ENCODE measurements at regions not wholly inside any gene's neighbourhood (a gene's known extent, or its start where the extent isn't known, plus 50 kb on each side); places are given as distances from the start of the nearest gene placed in this dataset.
"Not testable (repeated sequence)": the region's sequence is repeated elsewhere in the genome, so short reads cannot be mapped to it uniquely, and the experiment has no call there.

DNA sequence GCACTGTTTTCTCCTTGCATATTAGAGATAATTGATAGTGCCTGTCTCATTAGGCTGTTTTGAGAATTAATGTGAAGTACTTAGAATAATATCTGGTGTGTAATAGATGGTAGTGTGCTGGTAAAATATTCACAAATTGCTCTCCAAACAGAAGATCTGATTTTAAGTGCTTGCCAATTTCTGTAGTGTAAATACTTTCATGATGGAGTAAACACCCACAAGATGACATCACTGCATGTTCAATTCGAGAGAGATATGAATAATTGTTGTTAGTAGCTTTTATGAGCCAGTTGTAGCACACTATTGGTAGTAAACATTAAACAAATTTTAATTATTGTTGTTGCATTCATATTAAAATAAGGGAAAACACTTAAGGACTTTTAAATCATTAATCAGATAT, 392.3 kb upstream of the RIOK2 start:
- Histone ChIP-seq H3K9ac (ENCODE audit: insufficient read length) (no peak overlapping the region), H3K9me3 (ENCODE audit: low read depth, low read length) (no peaks in the 10 kb centered on the region), H3K36me3 (ENCODE audit: insufficient read depth, low read length) (no peaks in the 10 kb centered on the region), H3K4me3 (no peak overlapping the region), H3K27ac (no peak overlapping the region)
- TF ChIP-seq POLR2AphosphoS5 (IDR thresholded peaks at IDR 0.05; ENCODE audit: borderline replicate concordance, low read depth, low read length) (no peak), FOXP2 (optimal IDR thresholded peaks at IDR 0.05; ENCODE audit: control extremely low read depth, extremely low read length, insufficient read depth) (no peak), EZH2 (IDR thresholded peaks at IDR 0.05) (no peak)
- DNase-seq (ENCODE audit: low read depth, low spot score) = no peak

DNA sequence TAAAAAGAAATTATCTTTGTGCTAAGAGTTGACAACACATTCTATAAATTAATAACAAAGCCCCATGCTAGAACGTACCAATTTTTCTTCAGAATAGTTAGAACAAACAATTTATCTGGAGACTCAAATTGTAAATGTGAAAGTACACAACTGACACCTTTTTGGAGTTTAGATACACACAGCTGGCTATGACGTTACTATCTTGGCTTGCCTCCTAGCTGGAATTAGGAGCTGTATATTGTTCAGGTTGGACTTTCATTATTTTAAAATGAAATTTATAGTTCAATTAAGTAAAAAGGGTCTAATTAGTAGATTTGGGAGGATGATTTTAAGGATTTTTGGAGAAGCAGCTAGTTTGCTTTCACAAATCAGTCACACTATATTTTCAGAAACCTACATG, 393.9 kb upstream of the RIOK2 start:
- H3K9me3 ChIP-seq (ENCODE audit: low read depth, low read length) = no peaks in the 10 kb centered on the region
- DNase-seq (ENCODE audit: low read depth, low spot score) = no peak
- no peak for TF ChIP-seq POLR2AphosphoS5 (IDR thresholded peaks at IDR 0.05; ENCODE audit: borderline replicate concordance, low read depth, low read length)
- TF ChIP-seq FOXP2 (optimal IDR thresholded peaks at IDR 0.05; ENCODE audit: control extremely low read depth, extremely low read length, insufficient read depth) = no peak
- no peak for TF ChIP-seq EZH2 (IDR thresholded peaks at IDR 0.05)
- no peak overlapping the region for H3K9ac ChIP-seq (ENCODE audit: insufficient read length)
- no peak overlapping the region for H3K27ac ChIP-seq
- H3K36me3 ChIP-seq (ENCODE audit: insufficient read depth, low read length) = no peaks in the 10 kb centered on the region
- no peak overlapping the region for H3K4me3 ChIP-seq

DNA sequence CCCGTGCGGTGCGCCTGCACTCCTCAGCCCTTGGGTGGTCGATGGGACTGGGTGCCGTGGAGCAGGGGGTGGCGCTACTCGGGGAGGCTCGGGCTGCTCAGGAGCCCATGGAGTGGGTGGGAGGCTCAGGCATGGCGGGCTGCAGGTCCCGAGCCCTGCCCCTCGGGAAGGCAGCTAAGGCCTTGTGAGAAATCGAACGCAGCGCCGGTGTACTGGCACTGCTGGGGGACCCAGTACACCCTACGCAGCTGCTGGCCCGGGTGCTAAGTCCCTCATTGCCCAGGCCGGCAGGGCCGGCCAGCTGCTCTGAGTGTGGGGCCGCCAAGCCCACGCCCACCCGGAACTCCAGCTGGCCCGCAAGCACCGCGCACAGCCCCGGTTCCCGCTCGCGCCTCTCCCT, 396.9 kb upstream of the RIOK2 start:
- H3K4me3 ChIP-seq; DNase-seq (ENCODE audit: low read depth, low spot score); H3K9me3 ChIP-seq (ENCODE audit: low read depth, low read length); H3K36me3 ChIP-seq (ENCODE audit: insufficient read depth, low read length); H3K27ac ChIP-seq; H3K9ac ChIP-seq (ENCODE audit: insufficient read length): not testable (repeated sequence)

DNA sequence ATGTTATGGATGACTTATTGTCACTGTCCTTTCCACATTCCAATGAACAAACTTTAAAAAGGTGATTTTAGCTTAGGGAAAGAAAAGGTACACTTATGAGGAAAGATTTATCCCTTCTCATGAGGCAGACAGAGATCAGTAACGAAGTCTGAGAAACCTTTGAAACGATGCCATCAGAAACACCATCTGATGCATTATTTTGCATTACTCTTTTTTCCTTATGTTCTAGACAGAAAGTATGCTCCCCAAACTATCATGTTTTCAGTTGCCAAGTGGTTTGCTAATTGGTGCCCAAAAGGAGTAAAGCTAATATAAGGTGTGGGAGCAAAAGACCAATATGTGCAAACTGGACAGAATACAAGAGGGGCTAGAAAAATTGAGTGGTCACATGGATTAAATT, 397.7 kb upstream of the RIOK2 start:
- H3K36me3 ChIP-seq (ENCODE audit: insufficient read depth, low read length) = no peaks in the 10 kb centered on the region
- no peak for TF ChIP-seq FOXP2 (optimal IDR thresholded peaks at IDR 0.05; ENCODE audit: control extremely low read depth, extremely low read length, insufficient read depth)
- no peak for TF ChIP-seq EZH2 (IDR thresholded peaks at IDR 0.05)
- no peak for TF ChIP-seq POLR2AphosphoS5 (IDR thresholded peaks at IDR 0.05; ENCODE audit: borderline replicate concordance, low read depth, low read length)
- no peak overlapping the region for H3K9ac ChIP-seq (ENCODE audit: insufficient read length)
- H3K27ac ChIP-seq = no peak overlapping the region
- no peaks in the 10 kb centered on the region for H3K9me3 ChIP-seq (ENCODE audit: low read depth, low read length)
- DNase-seq (ENCODE audit: low read depth, low spot score) = no peak
- no peak overlapping the region for H3K4me3 ChIP-seq

DNA sequence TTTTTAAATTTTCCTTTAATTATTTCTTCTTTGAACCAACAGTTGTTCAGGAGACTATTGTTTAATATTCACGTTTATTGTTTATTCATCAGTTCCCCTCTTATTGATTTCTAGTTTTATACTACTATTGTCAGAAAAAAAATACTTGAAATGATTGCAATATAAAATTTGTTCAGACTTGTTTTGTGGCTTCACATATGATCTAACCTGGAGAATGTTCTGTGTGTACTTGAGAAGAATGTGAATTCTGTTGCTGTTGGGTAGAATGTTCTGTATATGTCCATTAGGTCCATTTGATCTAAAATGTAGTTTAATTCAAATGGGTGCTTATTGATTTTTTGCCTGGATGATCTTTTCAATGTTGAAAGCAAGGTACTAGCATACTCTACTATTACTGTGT, 408.7 kb upstream of the RIOK2 start:
- DNase-seq (ENCODE audit: low read depth, low spot score) = no peak
- Histone ChIP-seq H3K9me3 (ENCODE audit: low read depth, low read length) (no peaks in the 10 kb centered on the region), H3K36me3 (ENCODE audit: insufficient read depth, low read length) (no peaks in the 10 kb centered on the region), H3K27ac (no peak overlapping the region), H3K4me3 (no peak overlapping the region), H3K9ac (ENCODE audit: insufficient read length) (no peak overlapping the region)
- TF ChIP-seq EZH2 (IDR thresholded peaks at IDR 0.05) (no peak), POLR2AphosphoS5 (IDR thresholded peaks at IDR 0.05; ENCODE audit: borderline replicate concordance, low read depth, low read length) (no peak), FOXP2 (optimal IDR thresholded peaks at IDR 0.05; ENCODE audit: control extremely low read depth, extremely low read length, insufficient read depth) (no peak)

DNA sequence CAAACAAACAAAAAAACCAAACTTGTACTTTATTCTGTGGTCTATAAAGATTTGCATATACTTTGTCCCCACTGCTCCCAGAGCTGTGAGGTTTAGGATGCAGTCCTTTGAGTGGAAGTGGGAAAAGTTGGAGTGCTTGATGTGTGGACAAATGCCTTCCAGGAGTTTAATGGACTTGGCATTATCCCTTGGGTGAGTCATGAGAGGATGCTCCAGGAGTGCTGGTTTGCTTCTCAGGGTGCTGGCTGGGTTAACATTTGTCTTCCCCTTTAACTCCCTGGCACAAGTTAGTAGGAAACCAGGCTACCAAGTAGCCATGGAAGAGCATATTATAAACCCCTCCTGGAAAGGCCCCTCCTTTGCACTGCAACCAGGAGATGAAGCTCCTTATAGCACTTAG, 417.4 kb upstream of the RIOK2 start:
- no peak overlapping the region for H3K9ac ChIP-seq (ENCODE audit: insufficient read length)
- H3K36me3 ChIP-seq (ENCODE audit: insufficient read depth, low read length) = no peaks in the 10 kb centered on the region
- no peak for DNase-seq (ENCODE audit: low read depth, low spot score)
- H3K4me3 ChIP-seq = no peak overlapping the region
- no peak for TF ChIP-seq FOXP2 (optimal IDR thresholded peaks at IDR 0.05; ENCODE audit: control extremely low read depth, extremely low read length, insufficient read depth)
- no peak for TF ChIP-seq EZH2 (IDR thresholded peaks at IDR 0.05)
- no peak for TF ChIP-seq POLR2AphosphoS5 (IDR thresholded peaks at IDR 0.05; ENCODE audit: borderline replicate concordance, low read depth, low read length)
- H3K9me3 ChIP-seq (ENCODE audit: low read depth, low read length) = no peaks in the 10 kb centered on the region
- no peak overlapping the region for H3K27ac ChIP-seq

DNA sequence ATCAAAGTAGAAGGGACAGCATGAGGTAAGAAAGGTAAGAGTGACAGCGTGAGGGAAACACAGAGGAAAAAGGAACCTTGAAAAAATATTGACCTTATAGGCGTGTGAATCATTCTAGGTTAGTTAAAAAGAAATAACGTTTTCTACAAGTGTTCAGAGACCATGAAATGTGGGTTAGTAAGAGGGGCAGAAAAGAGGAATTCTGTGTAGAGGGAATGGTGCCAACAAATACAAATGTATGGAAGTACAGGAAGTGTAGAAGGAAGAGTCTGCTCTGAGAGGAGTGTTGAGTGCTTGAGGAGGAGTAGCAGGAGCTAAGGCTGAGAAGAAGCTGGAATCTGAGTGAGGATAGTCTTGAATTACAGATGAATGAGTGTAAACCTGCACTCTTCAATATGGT, 418.6 kb upstream of the RIOK2 start:
- no peaks in the 10 kb centered on the region for H3K36me3 ChIP-seq (ENCODE audit: insufficient read depth, low read length)
- no peaks in the 10 kb centered on the region for H3K9me3 ChIP-seq (ENCODE audit: low read depth, low read length)
- no peak for TF ChIP-seq FOXP2 (optimal IDR thresholded peaks at IDR 0.05; ENCODE audit: control extremely low read depth, extremely low read length, insufficient read depth)
- TF ChIP-seq EZH2 (IDR thresholded peaks at IDR 0.05) = no peak
- no peak for TF ChIP-seq POLR2AphosphoS5 (IDR thresholded peaks at IDR 0.05; ENCODE audit: borderline replicate concordance, low read depth, low read length)
- no peak overlapping the region for H3K27ac ChIP-seq
- no peak overlapping the region for H3K9ac ChIP-seq (ENCODE audit: insufficient read length)
- H3K4me3 ChIP-seq = no peak overlapping the region
- no peak for DNase-seq (ENCODE audit: low read depth, low spot score)

DNA sequence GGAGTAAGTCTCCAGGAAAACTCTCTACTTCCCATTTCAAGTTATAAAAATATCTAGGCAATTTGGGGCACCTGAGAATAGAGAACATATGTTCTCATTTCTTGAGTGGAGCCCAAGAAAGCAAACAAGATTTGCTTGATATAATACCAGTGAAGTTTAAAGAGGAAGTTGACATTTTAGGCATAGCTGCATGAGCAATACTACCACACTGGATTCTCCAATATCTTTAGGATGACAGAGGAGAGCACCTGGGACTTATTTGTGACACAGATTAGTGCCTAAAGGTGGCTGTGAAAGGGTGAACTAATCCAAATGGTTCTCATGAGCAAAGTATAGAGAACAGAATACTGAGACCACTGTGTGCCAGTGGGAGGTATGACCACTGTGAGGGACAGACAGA, 423.5 kb upstream of the RIOK2 start:
- no peak overlapping the region for H3K4me3 ChIP-seq
- no peaks in the 10 kb centered on the region for H3K9me3 ChIP-seq (ENCODE audit: low read depth, low read length)
- no peak overlapping the region for H3K27ac ChIP-seq
- DNase-seq (ENCODE audit: low read depth, low spot score) = no peak
- H3K36me3 ChIP-seq (ENCODE audit: insufficient read depth, low read length) = no peaks in the 10 kb centered on the region
- H3K9ac ChIP-seq (ENCODE audit: insufficient read length) = no peak overlapping the region
- no peak for TF ChIP-seq FOXP2 (optimal IDR thresholded peaks at IDR 0.05; ENCODE audit: control extremely low read depth, extremely low read length, insufficient read depth)
- no peak for TF ChIP-seq POLR2AphosphoS5 (IDR thresholded peaks at IDR 0.05; ENCODE audit: borderline replicate concordance, low read depth, low read length)
- TF ChIP-seq EZH2 (IDR thresholded peaks at IDR 0.05) = no peak

DNA sequence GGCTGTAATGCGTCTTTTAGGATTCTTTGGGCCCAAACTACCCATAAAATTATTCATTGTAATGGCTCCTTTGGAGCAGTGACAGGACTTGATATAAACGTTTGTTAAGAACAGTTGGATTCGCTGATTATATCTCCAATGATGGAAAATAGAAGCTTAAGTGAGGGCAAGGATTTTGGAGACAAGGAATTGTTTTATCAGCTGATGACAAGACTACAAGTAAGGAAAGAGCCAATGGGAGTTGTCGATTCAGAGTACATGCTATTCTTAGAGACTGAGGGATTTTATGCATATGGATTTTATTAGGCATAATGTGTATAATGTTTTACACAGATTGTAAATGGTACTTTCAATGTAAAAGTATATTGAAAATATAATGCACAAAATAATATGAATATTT, 425.5 kb upstream of the RIOK2 start:
- Histone ChIP-seq H3K36me3 (ENCODE audit: insufficient read depth, low read length) (no peaks in the 10 kb centered on the region), H3K9me3 (ENCODE audit: low read depth, low read length) (no peaks in the 10 kb centered on the region), H3K9ac (ENCODE audit: insufficient read length) (no peak overlapping the region), H3K27ac (no peak overlapping the region), H3K4me3 (no peak overlapping the region)
- no peak for DNase-seq (ENCODE audit: low read depth, low spot score)
- TF ChIP-seq FOXP2 (optimal IDR thresholded peaks at IDR 0.05; ENCODE audit: control extremely low read depth, extremely low read length, insufficient read depth) = no peak
- no peak for TF ChIP-seq POLR2AphosphoS5 (IDR thresholded peaks at IDR 0.05; ENCODE audit: borderline replicate concordance, low read depth, low read length)
- no peak for TF ChIP-seq EZH2 (IDR thresholded peaks at IDR 0.05)

Data from SK-N-MC (cell line).